ENCODE measurements at regions not wholly inside any gene's neighbourhood (a gene's known extent, or its start where the extent isn't known, plus 50 kb on each side); places are given as distances from the start of the nearest gene placed in this dataset.

GRCh38 chr15:62802612-62803011, 239.9 kb upstream of the TPM1 start:
- TF ChIP-seq RAD21 (IDR thresholded peaks at IDR 0.05; ENCODE audit: low read depth) (no peak), FOXM1 (IDR thresholded peaks at IDR 0.05; ENCODE audit: borderline replicate concordance, low read depth) (no peak), MAX (IDR thresholded peaks at IDR 0.05) (no peak), CEBPB (IDR thresholded peaks at IDR 0.05) (no peak)

- TF ChIP-seq ZBTB7A (IDR thresholded peaks at IDR 0.05; ENCODE audit: low read depth) (no peak), FOXM1 (IDR thresholded peaks at IDR 0.05; ENCODE audit: borderline replicate concordance, low read depth) (no peak), TEAD4 (IDR thresholded peaks at IDR 0.05) (no peak), TAF1 (IDR thresholded peaks at IDR 0.05; ENCODE audit: low read depth) (no peak), EGR1 (IDR thresholded peaks at IDR 0.05) (no peak), TCF12 (IDR thresholded peaks at IDR 0.05; ENCODE audit: low read depth) (no peak), YY1 (IDR thresholded peaks at IDR 0.05; ENCODE audit: low read depth) (no peak), CEBPB (IDR thresholded peaks at IDR 0.05) (no peak), EP300 (IDR thresholded peaks at IDR 0.05; ENCODE audit: borderline replicate concordance) (no peak), NFIC (IDR thresholded peaks at IDR 0.05) (no peak), MAX (IDR thresholded peaks at IDR 0.05) (no peak), RAD21 (IDR thresholded peaks at IDR 0.05; ENCODE audit: low read depth) (no peak), REST (IDR thresholded peaks at IDR 0.05; ENCODE audit: low read depth) (no peak), CREB1 (IDR thresholded peaks at IDR 0.05; ENCODE audit: low read depth) (no peak), USF1 (IDR thresholded peaks at IDR 0.05) (no peak)
These were observed 238.6 kb upstream of the TPM1 start for GRCh38 chr15:62803856-62804400.

GRCh38 chr15:62805502-62805901, 237.0 kb upstream of the TPM1 start:
- no peak for TF ChIP-seq REST (IDR thresholded peaks at IDR 0.05; ENCODE audit: low read depth)
- TF ChIP-seq NFIC (IDR thresholded peaks at IDR 0.05), result no peak
- TF ChIP-seq ZBTB7A (IDR thresholded peaks at IDR 0.05; ENCODE audit: low read depth), result no peak
- no peak for TF ChIP-seq MAX (IDR thresholded peaks at IDR 0.05)
- TF ChIP-seq CEBPB (IDR thresholded peaks at IDR 0.05), result no peak
- TF ChIP-seq TAF1 (IDR thresholded peaks at IDR 0.05; ENCODE audit: low read depth), result no peak
- TF ChIP-seq TEAD4 (IDR thresholded peaks at IDR 0.05), result no peak
- no peak for TF ChIP-seq TCF12 (IDR thresholded peaks at IDR 0.05; ENCODE audit: low read depth)
- no peak for TF ChIP-seq FOXM1 (IDR thresholded peaks at IDR 0.05; ENCODE audit: borderline replicate concordance, low read depth)
- no peak for TF ChIP-seq EP300 (IDR thresholded peaks at IDR 0.05; ENCODE audit: borderline replicate concordance)
- TF ChIP-seq EGR1 (IDR thresholded peaks at IDR 0.05), result no peak
- no peak for TF ChIP-seq RAD21 (IDR thresholded peaks at IDR 0.05; ENCODE audit: low read depth)

GRCh38 chr15:62807539-62808130, 234.9 kb upstream of the TPM1 start:
- TF ChIP-seq CREB1 (IDR thresholded peaks at IDR 0.05; ENCODE audit: low read depth) (no peak), TAF1 (IDR thresholded peaks at IDR 0.05; ENCODE audit: low read depth) (no peak), CEBPB (IDR thresholded peaks at IDR 0.05) (no peak), EP300 (IDR thresholded peaks at IDR 0.05; ENCODE audit: borderline replicate concordance) (no peak), FOXM1 (IDR thresholded peaks at IDR 0.05; ENCODE audit: borderline replicate concordance, low read depth) (no peak), NFIC (IDR thresholded peaks at IDR 0.05) (no peak), TCF12 (IDR thresholded peaks at IDR 0.05; ENCODE audit: low read depth) (no peak), MAX (IDR thresholded peaks at IDR 0.05) (no peak), USF1 (IDR thresholded peaks at IDR 0.05) (no peak), YY1 (IDR thresholded peaks at IDR 0.05; ENCODE audit: low read depth) (no peak), ZBTB7A (IDR thresholded peaks at IDR 0.05; ENCODE audit: low read depth) (no peak), EGR1 (IDR thresholded peaks at IDR 0.05) (no peak), RAD21 (IDR thresholded peaks at IDR 0.05; ENCODE audit: low read depth) (no peak), TEAD4 (IDR thresholded peaks at IDR 0.05) (no peak)
